Loucy (cell line): ENCODE measurements at regions not wholly inside any gene's neighbourhood (a gene's known extent, or its start where the extent isn't known, plus 50 kb on each side); places are given as distances from the start of the nearest gene placed in this dataset.

ENCODE experiments used
- H2AFZ ChIP-seq: fragments of 200-600 bp; sonication (generic); 2 replicates; pipeline ENCODE4 v1.6.0; 2016; ENCODE audit warnings: antibody characterized with exemption, mild to moderate bottlenecking, low read length, moderate library complexity
- H3F3A ChIP-seq: fragments of 200-600 bp; 2 replicates; pipeline ENCODE4 v1.6.0; 2016; ENCODE audit warnings: antibody characterized with exemption, low read depth, mild to moderate bottlenecking
- H3K27me3 ChIP-seq: fragments of 200-600 bp; sonication (generic); 2 replicates; pipeline ENCODE4 v1.6.1; 2014; ENCODE audit warnings: low read length, mild to moderate bottlenecking; ENCODE audit not compliant: insufficient read depth, poor library complexity, severe bottlenecking
- H3K36me3 ChIP-seq: fragments of 200-600 bp; sonication (generic); 2 replicates; pipeline ENCODE4 v1.6.1; 2016; ENCODE audit warnings: low read length; ENCODE audit not compliant: insufficient read depth
- H3K4me1 ChIP-seq: fragments of 200-600 bp; sonication (generic); 2 replicates; pipeline ENCODE4 v1.5.1; 2014; ENCODE audit warnings: low read length, mild to moderate bottlenecking; ENCODE audit not compliant: insufficient read depth, poor library complexity, severe bottlenecking
- H3K4me2 ChIP-seq: fragments of 200-600 bp; sonication (generic); 2 replicates; pipeline ENCODE4 v1.6.0; 2014; ENCODE audit warnings: antibody characterized with exemption, low read length, low read depth, mild to moderate bottlenecking; ENCODE audit not compliant: poor library complexity, severe bottlenecking
- H3K4me3 ChIP-seq: fragments of 200-600 bp; sonication (generic); 2 replicates; pipeline ENCODE4 v1.5.1; 2014; ENCODE audit warnings: low read length, mild to moderate bottlenecking, mixed read lengths; ENCODE audit not compliant: poor library complexity, severe bottlenecking
- H3K79me2 ChIP-seq: fragments of 200-600 bp; sonication (generic); 2 replicates; pipeline ENCODE4 v1.6.1; 2014; ENCODE audit warnings: low read length; ENCODE audit not compliant: insufficient read depth
- H3K9ac ChIP-seq: fragments of 200-600 bp; sonication (generic); 2 replicates; pipeline ENCODE4 v1.6.0; 2014; ENCODE audit warnings: mild to moderate bottlenecking, low read depth, low read length, moderate library complexity; ENCODE audit not compliant: poor library complexity, severe bottlenecking
- H3K9me2 ChIP-seq: fragments of 200-600 bp; sonication (generic); replicated peaks from 2 replicates; pipeline ENCODE4 v1.6.1; 2016; ENCODE audit warnings: low read depth, low read length, mixed read lengths
- H3K9me3 ChIP-seq: fragments of 200-600 bp; sonication (generic); 2 replicates; pipeline ENCODE4 v1.6.1; 2014; ENCODE audit warnings: mild to moderate bottlenecking, antibody characterized with exemption, low read length, low read depth; ENCODE audit not compliant: insufficient read depth
- H4K20me1 ChIP-seq: fragments of 200-600 bp; sonication (generic); 2 replicates; pipeline ENCODE4 v1.6.0; 2014; ENCODE audit warnings: antibody characterized with exemption, low read length, mild to moderate bottlenecking; ENCODE audit not compliant: insufficient read depth, poor library complexity, severe bottlenecking
- CTCF ChIP-seq: fragments of 200-600 bp; sonication (generic); conservative IDR thresholded peaks from 2 replicates; pipeline ENCODE4 v1.5.1; 2014; ENCODE audit warnings: mild to moderate bottlenecking, antibody characterized with exemption, low read length
- EZH2phosphoT487 ChIP-seq: fragments of 200-600 bp; IDR thresholded peaks from 2 replicates; pipeline ENCODE4 v1.6.1; 2018; ENCODE audit warnings: antibody characterized with exemption, mild to moderate bottlenecking, moderate library complexity, borderline replicate concordance

GRCh38 chr10:62689712-62690111 lies 114.8 kb upstream of the ADO start:
- no peak overlapping the region for H3K4me3 ChIP-seq

DNA sequence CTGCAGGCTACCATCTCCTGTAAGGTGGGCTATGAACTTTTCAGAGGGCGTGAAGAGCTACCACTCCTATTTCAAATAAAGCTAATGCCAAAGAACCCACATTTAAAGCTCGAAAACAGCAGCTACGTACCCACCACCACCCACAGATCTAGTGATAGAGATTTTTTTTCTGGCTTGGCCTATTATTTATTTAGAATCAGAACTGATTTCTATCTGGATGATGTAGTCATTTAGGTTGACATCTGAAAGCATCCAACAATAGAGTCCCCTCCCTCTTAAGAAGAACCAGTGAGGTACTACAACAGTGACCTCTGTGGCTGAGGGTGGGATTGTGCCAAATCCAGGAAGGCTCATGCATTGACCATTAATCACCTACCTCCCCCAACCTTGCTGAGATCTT lies 113.8 kb upstream of the ADO start:
- H3K9me3 ChIP-seq: no peaks in the 10 kb centered on the region

More at GRCh38 chr10:62689712-62690111, 114.8 kb upstream of the ADO start:
- Histone ChIP-seq H3K27me3 (no peaks in the 10 kb centered on the region), H3K4me2 (no peak overlapping the region), H3K9me3 (no peaks in the 10 kb centered on the region), H3K79me2 (no peaks in the 10 kb centered on the region), H2AFZ (no peak overlapping the region), H3K36me3 (no peaks in the 10 kb centered on the region), H3F3A (no peaks in the 10 kb centered on the region), H3K4me1 (no peaks in the 10 kb centered on the region), H3K9ac (no peak overlapping the region), H4K20me1 (no peaks in the 10 kb centered on the region), H3K9me2 (no peaks in the 10 kb centered on the region)
- TF ChIP-seq CTCF (no peak), EZH2phosphoT487 (no peak)

GRCh38 chr10:62691336-62691735 lies 113.2 kb upstream of the ADO start:
- Histone ChIP-seq H3K4me2 (no peak overlapping the region), H3K27me3 (no peaks in the 10 kb centered on the region), H3F3A (no peaks in the 10 kb centered on the region), H3K4me1 (no peaks in the 10 kb centered on the region), H3K9me3 (no peaks in the 10 kb centered on the region), H3K4me3 (no peak overlapping the region), H3K9ac (no peak overlapping the region), H2AFZ (no peak overlapping the region), H4K20me1 (no peaks in the 10 kb centered on the region), H3K9me2 (no peaks in the 10 kb centered on the region), H3K36me3 (no peaks in the 10 kb centered on the region), H3K79me2 (no peaks in the 10 kb centered on the region)
- TF ChIP-seq EZH2phosphoT487: no peak
- no peak for TF ChIP-seq CTCF

More for the DNA sequence above, 113.8 kb upstream of the ADO start:
- Histone ChIP-seq H3K79me2 (no peaks in the 10 kb centered on the region), H3F3A (no peaks in the 10 kb centered on the region), H3K9ac (no peak overlapping the region), H3K9me2 (no peaks in the 10 kb centered on the region), H4K20me1 (no peaks in the 10 kb centered on the region), H3K36me3 (no peaks in the 10 kb centered on the region), H3K4me2 (no peak overlapping the region), H3K4me3 (no peak overlapping the region), H3K4me1 (no peaks in the 10 kb centered on the region), H2AFZ (no peak overlapping the region), H3K27me3 (no peaks in the 10 kb centered on the region)
- TF ChIP-seq EZH2phosphoT487 (no peak), CTCF (no peak)
